Cardiac muscle cell (in vitro differentiated cells and primary cell): ENCODE measurements at regions not wholly inside any gene's neighbourhood (a gene's known extent, or its start where the extent isn't known, plus 50 kb on each side); places are given as distances from the start of the nearest gene placed in this dataset.

Experiments
- DNase-seq, 2 donors: peaks; one replicate each; pipeline versions ENCODE4 v3.0.0 to v3.0.0-alpha.2; 2010 to 2017; ENCODE audit warnings: low read depth in 1 of 2, low spot score in 1 of 2
- H3K27ac ChIP-seq: fragments of 200-600 bp; sonication (generic); 2 replicates; pipeline ENCODE4 v1.5.1; 2016
- H3K27me3 ChIP-seq: fragments of 200-600 bp; sonication (generic); 2 replicates; pipeline ENCODE4 v1.6.0; 2016; ENCODE audit warnings: control low read depth
- H3K36me3 ChIP-seq: fragments of 200-600 bp; sonication (generic); 2 replicates; pipeline ENCODE4 v1.5.1; 2016; ENCODE audit warnings: control low read depth
- H3K4me1 ChIP-seq: fragments of 200-600 bp; sonication (generic); 2 replicates; pipeline ENCODE4 v1.8.1; 2017; ENCODE audit warnings: low read depth, mild to moderate bottlenecking, mixed run types
- H3K4me3 ChIP-seq: fragments of 200-600 bp; sonication (generic); 2 replicates; pipeline ENCODE4 v1.5.1; 2016; ENCODE audit warnings: mild to moderate bottlenecking
- H3K9me3 ChIP-seq: fragments of 200-600 bp; sonication (generic); 2 replicates; pipeline ENCODE4 v1.5.1; 2017; ENCODE audit warnings: low read depth, mild to moderate bottlenecking, control low read depth
- TF ChIP-seq, protein P1 (sequence below): IDR thresholded peaks from 2 replicates; pipeline ENCODE4 v1.5.1; 2012; ENCODE audit warnings: low read depth, mild to moderate bottlenecking, low read length

DNA sequence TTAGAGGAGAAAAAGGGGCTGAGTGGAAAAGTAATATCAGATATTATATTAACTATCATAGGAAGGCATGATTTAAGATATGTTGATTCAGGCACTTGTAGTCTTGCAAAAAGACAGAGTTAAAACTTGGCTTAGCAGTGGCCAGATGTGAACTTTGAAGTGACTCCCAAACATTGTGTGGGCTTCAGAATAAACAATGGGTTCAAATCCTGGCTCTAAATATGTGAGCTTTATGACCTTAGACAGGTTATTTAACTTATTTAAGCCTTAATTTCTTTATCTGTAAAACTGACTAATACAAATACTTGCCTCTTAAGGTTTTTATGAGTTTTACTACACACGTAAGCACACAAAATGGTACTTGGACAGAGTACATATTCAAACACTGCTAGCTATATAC lies 85.9 kb downstream of the TNFSF18 start:
- H3K4me1 ChIP-seq, result no peaks in the 10 kb centered on the region
- H3K9me3 ChIP-seq, result no peaks in the 10 kb centered on the region
- H3K27ac ChIP-seq, result no peak overlapping the region
- no peak for DNase-seq
- TF ChIP-seq, protein P1, sequence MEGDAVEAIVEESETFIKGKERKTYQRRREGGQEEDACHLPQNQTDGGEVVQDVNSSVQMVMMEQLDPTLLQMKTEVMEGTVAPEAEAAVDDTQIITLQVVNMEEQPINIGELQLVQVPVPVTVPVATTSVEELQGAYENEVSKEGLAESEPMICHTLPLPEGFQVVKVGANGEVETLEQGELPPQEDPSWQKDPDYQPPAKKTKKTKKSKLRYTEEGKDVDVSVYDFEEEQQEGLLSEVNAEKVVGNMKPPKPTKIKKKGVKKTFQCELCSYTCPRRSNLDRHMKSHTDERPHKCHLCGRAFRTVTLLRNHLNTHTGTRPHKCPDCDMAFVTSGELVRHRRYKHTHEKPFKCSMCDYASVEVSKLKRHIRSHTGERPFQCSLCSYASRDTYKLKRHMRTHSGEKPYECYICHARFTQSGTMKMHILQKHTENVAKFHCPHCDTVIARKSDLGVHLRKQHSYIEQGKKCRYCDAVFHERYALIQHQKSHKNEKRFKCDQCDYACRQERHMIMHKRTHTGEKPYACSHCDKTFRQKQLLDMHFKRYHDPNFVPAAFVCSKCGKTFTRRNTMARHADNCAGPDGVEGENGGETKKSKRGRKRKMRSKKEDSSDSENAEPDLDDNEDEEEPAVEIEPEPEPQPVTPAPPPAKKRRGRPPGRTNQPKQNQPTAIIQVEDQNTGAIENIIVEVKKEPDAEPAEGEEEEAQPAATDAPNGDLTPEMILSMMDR, result no peak
- H3K4me3 ChIP-seq, result no peak overlapping the region
- H3K27me3 ChIP-seq, result no peaks in the 10 kb centered on the region
- no peaks in the 10 kb centered on the region for H3K36me3 ChIP-seq

DNA sequence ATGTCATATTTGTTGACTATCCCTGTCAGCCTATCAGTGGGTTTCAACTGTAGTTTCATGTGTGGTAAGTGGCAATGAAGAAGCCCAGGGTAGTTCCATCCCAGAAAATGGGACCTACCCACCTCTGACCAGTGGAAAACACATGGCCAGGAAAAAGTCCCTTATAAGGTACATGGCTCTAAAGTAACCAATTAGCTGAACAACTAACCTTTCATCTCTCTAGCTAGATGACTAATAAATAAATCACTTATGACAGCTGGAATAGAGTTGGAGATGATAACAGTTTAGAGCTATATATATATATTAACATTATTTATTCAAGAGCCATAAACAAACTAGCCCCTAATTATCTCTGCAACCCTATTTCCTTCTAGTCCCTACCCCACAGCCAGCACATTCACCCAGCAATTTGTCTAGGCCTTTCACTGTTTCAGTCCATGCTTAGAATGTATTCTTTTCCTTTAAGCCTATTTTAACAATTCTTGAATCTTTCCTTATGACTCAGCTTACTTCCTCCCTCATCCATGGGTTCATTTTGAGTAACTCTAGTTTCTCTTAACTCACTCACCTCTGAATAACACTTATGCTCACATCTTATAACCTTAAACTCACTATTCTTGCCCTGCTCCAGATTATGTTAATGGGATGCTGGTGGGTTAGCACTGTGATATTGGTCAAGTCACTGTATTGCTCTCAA lies 83.7 kb downstream of the TNFSF18 start:
- Histone ChIP-seq H3K36me3 (no peaks in the 10 kb centered on the region), H3K27ac (no peak overlapping the region), H3K9me3 (no peaks in the 10 kb centered on the region), H3K27me3 (no peaks in the 10 kb centered on the region), H3K4me3 (no peak overlapping the region), H3K4me1 (no peaks in the 10 kb centered on the region)
- TF ChIP-seq, protein P1, result no peak
- DNase-seq, result peak in 1 of 2 donors; percentile 9

DNA sequence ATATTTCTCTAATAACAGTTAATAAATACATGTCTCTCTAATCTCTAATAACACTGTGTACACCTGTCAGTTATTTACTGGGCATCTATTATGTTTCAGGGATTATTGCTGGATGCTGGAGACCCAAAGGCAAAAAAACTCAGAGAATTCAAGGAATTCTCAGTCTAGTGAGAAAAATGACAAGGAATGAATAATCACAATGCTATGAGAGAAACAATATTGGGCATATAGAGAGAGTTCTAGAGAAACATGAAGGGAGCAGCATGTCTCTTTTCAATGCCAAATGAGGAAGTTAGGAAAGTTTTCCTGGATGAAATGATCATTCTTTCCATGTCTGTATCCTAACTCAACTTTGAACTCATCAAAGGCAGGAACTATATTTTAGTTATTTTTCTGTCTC lies 82.8 kb downstream of the TNFSF18 start:
- no peak overlapping the region for H3K4me3 ChIP-seq

GRCh38 chr1:172969611-172970010 lies 81.1 kb downstream of the TNFSF18 start:
- H3K4me1 ChIP-seq, result no peaks in the 10 kb centered on the region
- no peak overlapping the region for H3K4me3 ChIP-seq
- no peaks in the 10 kb centered on the region for H3K9me3 ChIP-seq
- no peaks in the 10 kb centered on the region for H3K27me3 ChIP-seq
- TF ChIP-seq, protein P1, result no peak
- H3K36me3 ChIP-seq, result no peaks in the 10 kb centered on the region
- peak in 1 of 2 donors; percentile 82 for DNase-seq
- no peak overlapping the region for H3K27ac ChIP-seq

More for the DNA sequence above, 82.8 kb downstream of the TNFSF18 start:
- no peaks in the 10 kb centered on the region for H3K27me3 ChIP-seq
- TF ChIP-seq, protein P1, result no peak
- H3K4me1 ChIP-seq, result no peaks in the 10 kb centered on the region
- H3K27ac ChIP-seq, result no peak overlapping the region
- DNase-seq, result peak in 1 of 2 donors; percentile 7
- no peaks in the 10 kb centered on the region for H3K36me3 ChIP-seq
- H3K9me3 ChIP-seq, result no peaks in the 10 kb centered on the region

- no peak for DNase-seq
- Histone ChIP-seq H3K4me3 (no peak overlapping the region), H3K27ac (no peak overlapping the region), H3K4me1 (no peaks in the 10 kb centered on the region), H3K36me3 (no peaks in the 10 kb centered on the region), H3K27me3 (no peaks in the 10 kb centered on the region), H3K9me3 (no peaks in the 10 kb centered on the region)
- TF ChIP-seq, protein P1, result no peak
Measured at GRCh38 chr1:172970186-172970585, 80.6 kb downstream of the TNFSF18 start.
